Ishikawa (cell line): ENCODE measurements at regions not wholly inside any gene's neighbourhood (a gene's known extent, or its start where the extent isn't known, plus 50 kb on each side); places are given as distances from the start of the nearest gene placed in this dataset.

Source experiments
- CEBPB ChIP-seq: IDR thresholded peaks from 2 replicates; pipeline ENCODE4 v1.6.1; 2012
- CREB1 ChIP-seq: IDR thresholded peaks from 2 replicates; pipeline ENCODE4 v1.6.1; 2012; ENCODE audit warnings: low read depth
- EGR1 ChIP-seq: IDR thresholded peaks from 2 replicates; pipeline ENCODE4 v1.6.1; 2012
- EP300 ChIP-seq: IDR thresholded peaks from 2 replicates; pipeline ENCODE4 v1.6.1; 2012; ENCODE audit warnings: borderline replicate concordance
- FOXM1 ChIP-seq: IDR thresholded peaks from 2 replicates; pipeline ENCODE4 v1.6.1; 2012; ENCODE audit warnings: low read depth, borderline replicate concordance
- MAX ChIP-seq: IDR thresholded peaks from 2 replicates; pipeline ENCODE4 v1.6.1; 2012
- NFIC ChIP-seq: IDR thresholded peaks from 2 replicates; pipeline ENCODE4 v1.6.1; 2012
- RAD21 ChIP-seq: IDR thresholded peaks from 2 replicates; pipeline ENCODE4 v1.6.1; 2012; ENCODE audit warnings: low read depth
- REST ChIP-seq: IDR thresholded peaks from 2 replicates; pipeline ENCODE4 v1.6.1; 2012; ENCODE audit warnings: low read depth, mild to moderate bottlenecking
- TAF1 ChIP-seq: IDR thresholded peaks from 2 replicates; pipeline ENCODE4 v1.6.1; 2012; ENCODE audit warnings: low read depth, mild to moderate bottlenecking
- TCF12 ChIP-seq: IDR thresholded peaks from 2 replicates; pipeline ENCODE4 v1.6.1; 2012; ENCODE audit warnings: low read depth
- TEAD4 ChIP-seq: IDR thresholded peaks from 2 replicates; pipeline ENCODE4 v1.6.1; 2012
- USF1 ChIP-seq: IDR thresholded peaks from 2 replicates; pipeline ENCODE4 v1.6.1; 2012
- YY1 ChIP-seq: IDR thresholded peaks from 2 replicates; pipeline ENCODE4 v1.6.1; 2012; ENCODE audit warnings: low read depth
- ZBTB7A ChIP-seq: IDR thresholded peaks from 2 replicates; pipeline ENCODE4 v1.6.1; 2012; ENCODE audit warnings: low read depth

- no peak for TF ChIP-seq TAF1
- no peak for TF ChIP-seq CREB1
- no peak for TF ChIP-seq EGR1
- TF ChIP-seq NFIC = no peak
- no peak for TF ChIP-seq ZBTB7A
- TF ChIP-seq YY1 = no peak
- TF ChIP-seq CEBPB = no peak
- no peak for TF ChIP-seq REST
- TF ChIP-seq TEAD4 = no peak
- TF ChIP-seq MAX = no peak
- TF ChIP-seq RAD21 = no peak
- no peak for TF ChIP-seq USF1
- no peak for TF ChIP-seq TCF12
- TF ChIP-seq FOXM1 = no peak
- TF ChIP-seq EP300 = no peak
Measured at GRCh38 chr6:77371748-77372147, 91.5 kb downstream of the HTR1B start.

GRCh38 chr6:77368660-77369313, 94.5 kb downstream of the HTR1B start:
- TF ChIP-seq TCF12 (no peak), ZBTB7A (no peak), EP300 (no peak), RAD21 (no peak), TAF1 (no peak), USF1 (no peak), CREB1 (no peak), CEBPB (no peak), NFIC (no peak), FOXM1 (no peak), TEAD4 (no peak), EGR1 (no peak), REST (no peak), MAX (no peak), YY1 (no peak)

- TF ChIP-seq CEBPB (no peak), EGR1 (no peak), ZBTB7A (no peak), TCF12 (no peak), NFIC (no peak), USF1 (no peak), REST (no peak), RAD21 (no peak), TAF1 (no peak), CREB1 (no peak), TEAD4 (no peak), FOXM1 (no peak), YY1 (no peak), MAX (no peak), EP300 (no peak)
Measured at GRCh38 chr6:77366798-77367197, 96.5 kb downstream of the HTR1B start.

GRCh38 chr6:77363702-77364101, 99.6 kb downstream of the HTR1B start:
- TF ChIP-seq FOXM1 (no peak), CREB1 (no peak), CEBPB (no peak), TEAD4 (no peak), TAF1 (no peak), NFIC (no peak), RAD21 (no peak), EP300 (no peak), EGR1 (no peak), TCF12 (no peak), REST (no peak), YY1 (no peak), USF1 (no peak), ZBTB7A (no peak), MAX (no peak)
